Keratinocyte (primary cell): ENCODE measurements at regions not wholly inside any gene's neighbourhood (a gene's known extent, or its start where the extent isn't known, plus 50 kb on each side); places are given as distances from the start of the nearest gene placed in this dataset.

Experiments
- DNase-seq: peaks from one replicate; pipeline ENCODE4 v3.0.0-alpha.2; 2011; ENCODE audit warnings: low read depth, missing footprints, low spot score
- FAIRE-seq: peaks from 2 replicates; lab custom pipeline; 2011; peaks lifted over from hg19 to GRCh38; lab: Jason Lieb, UNC
- H2AFZ ChIP-seq: 2 replicates; pipeline ENCODE4 v1.6.0; 2012; ENCODE audit warnings: low read length, control low read depth, inconsistent platforms; ENCODE audit not compliant: control insufficient read depth
- H3K27ac ChIP-seq: 2 replicates; pipeline ENCODE4 v1.5.1; 2011; ENCODE audit warnings: low read length; ENCODE audit not compliant: control insufficient read depth, insufficient read depth
- H3K27me3 ChIP-seq: 3 replicates; pipeline ENCODE4 v1.6.0; 2011; ENCODE audit warnings: low read length; ENCODE audit not compliant: control insufficient read depth, insufficient read depth; ENCODE audit errors: extremely low read depth
- H3K36me3 ChIP-seq, 2 experiments: 2 replicates in 1 of 2; 3 replicates in 1 of 2; pipeline ENCODE4 v1.5.1; 2011; ENCODE audit warnings: low read length in 2 of 2, mild to moderate bottlenecking in 1 of 2; ENCODE audit not compliant: control insufficient read depth in 2 of 2, insufficient read depth in 2 of 2; ENCODE audit errors: extremely low read depth in 1 of 2
- H3K4me1 ChIP-seq: 3 replicates; pipeline ENCODE4 v1.5.1; 2011; ENCODE audit warnings: low read length; ENCODE audit not compliant: control insufficient read depth, insufficient read depth; ENCODE audit errors: extremely low read depth
- H3K4me2 ChIP-seq: 3 replicates; pipeline ENCODE4 v1.6.0; 2011; ENCODE audit warnings: low read depth, low read length; ENCODE audit not compliant: control insufficient read depth, insufficient read depth; ENCODE audit errors: extremely low read depth
- H3K4me3 ChIP-seq, 3 experiments: fragments of 200-600 bp in 1 of 3; sonication (generic) in 1 of 3; 2 replicates in 2 of 3; 3 replicates in 1 of 3; pipeline ENCODE4 v1.5.1; 2011 to 2016; ENCODE audit warnings: low read length in 3 of 3, mild to moderate bottlenecking in 3 of 3, control low read depth in 2 of 3, inconsistent platforms in 1 of 3, low read depth in 1 of 3, mixed read lengths in 1 of 3, mixed run types in 1 of 3, moderate library complexity in 1 of 3; ENCODE audit not compliant: control insufficient read depth in 2 of 3, insufficient read depth in 2 of 3; ENCODE audit errors: extremely low read depth in 1 of 3
- H3K79me2 ChIP-seq: 2 replicates; pipeline ENCODE4 v1.6.0; 2012; ENCODE audit warnings: low read length; ENCODE audit not compliant: control insufficient read depth, insufficient read depth
- H3K9ac ChIP-seq: 3 replicates; pipeline ENCODE4 v1.6.0; 2011; ENCODE audit warnings: low read length; ENCODE audit not compliant: control insufficient read depth, insufficient read depth; ENCODE audit errors: extremely low read depth
- H3K9me1 ChIP-seq: 3 replicates; pipeline ENCODE4 v1.6.0; 2011; ENCODE audit warnings: low read length; ENCODE audit not compliant: control insufficient read depth, insufficient read depth; ENCODE audit errors: extremely low read depth
- H3K9me3 ChIP-seq: 2 replicates; pipeline ENCODE4 v1.5.1; 2012; ENCODE audit warnings: low read depth, low read length; ENCODE audit not compliant: control insufficient read depth
- H4K20me1 ChIP-seq: 3 replicates; pipeline ENCODE4 v1.6.0; 2011; ENCODE audit warnings: low read length; ENCODE audit not compliant: control insufficient read depth, insufficient read depth; ENCODE audit errors: extremely low read depth
- CTCF ChIP-seq, 3 experiments: IDR thresholded peaks in 1 of 3; conservative IDR thresholded peaks in 1 of 3; optimal IDR thresholded peaks in 1 of 3; 2 replicates in 2 of 3; 3 replicates in 1 of 3; pipeline versions ENCODE3 to v1.5.1; 2011; ENCODE audit warnings: low read length in 3 of 3, mild to moderate bottlenecking in 3 of 3, moderate library complexity in 2 of 3, control low read depth in 1 of 3, inconsistent platforms in 1 of 3; ENCODE audit not compliant: insufficient read depth in 2 of 3; ENCODE audit errors: extremely low read depth in 1 of 3
- EZH2 ChIP-seq: IDR thresholded peaks from one replicate; pipeline ENCODE4 v1.6.1; 2012; ENCODE audit warnings: inconsistent platforms, mild to moderate bottlenecking, low read length, moderate library complexity
- dilution Hi-C: fragments of 300-500 bp; cut with MboI; formaldehyde crosslinking; loops from one replicate; pipeline ENCODE4 v1.7.0; 2020; ENCODE audit warnings: low sequenced_read_pairs; ENCODE audit not compliant: extremely low pct_ligation_motif_present

- Histone ChIP-seq H2AFZ (no peak overlapping the region), H3K36me3 (no peaks in the 10 kb centered on the region), H3K9me3 (no peaks in the 10 kb centered on the region), H3K9ac (no peak overlapping the region), H3K4me2 (no peak overlapping the region), H4K20me1 (no peaks in the 10 kb centered on the region), H3K79me2 (no peaks in the 10 kb centered on the region), H3K4me3 (no peak overlapping the region), H3K4me1 (peaks cover 9% of the 10 kb centered on the region), H3K27me3 (peaks cover 4% of the 10 kb centered on the region), H3K9me1 (no peaks in the 10 kb centered on the region), H3K27ac (no peak overlapping the region)
- dilution Hi-C loops: no loop called here
- DNase-seq (no peak), FAIRE-seq (no peak)
- no peak for TF ChIP-seq EZH2
- TF ChIP-seq CTCF (optimal IDR thresholded peaks at IDR 0.05 in 1 of 3, IDR thresholded peaks at IDR 0.05 in 1 of 3, conservative IDR thresholded peaks at IDR 0.05 in 1 of 3; ENCODE audit: extremely low read depth in 1 of 3, insufficient read depth in 2 of 3, low read length in 3 of 3): no peak
Observed at GRCh38 chr13:30042891-30043630, 192.6 kb upstream of the UBL3 start.

- Histone ChIP-seq H3K9ac (no peak overlapping the region), H3K4me1 (peaks cover 9% of the 10 kb centered on the region), H3K4me3 (no peak overlapping the region), H2AFZ (no peak overlapping the region), H3K27me3 (peaks cover 4% of the 10 kb centered on the region), H3K9me3 (no peaks in the 10 kb centered on the region), H3K9me1 (no peaks in the 10 kb centered on the region), H3K79me2 (no peaks in the 10 kb centered on the region), H3K36me3 (no peaks in the 10 kb centered on the region), H4K20me1 (no peaks in the 10 kb centered on the region), H3K27ac (no peak overlapping the region), H3K4me2 (no peak overlapping the region)
- DNase-seq (no peak), FAIRE-seq (no peak)
- TF ChIP-seq EZH2: no peak
- dilution Hi-C loops: no loop called here
Observed at GRCh38 chr13:30042272-30042671, 191.9 kb upstream of the UBL3 start.

- Histone ChIP-seq H2AFZ (no peak overlapping the region), H3K4me1 (peaks cover 2% of the 10 kb centered on the region), H3K9me3 (no peaks in the 10 kb centered on the region), H4K20me1 (no peaks in the 10 kb centered on the region), H3K9ac (no peak overlapping the region), H3K27me3 (peaks cover 6% of the 10 kb centered on the region), H3K4me3 (no peak overlapping the region), H3K36me3 (no peaks in the 10 kb centered on the region), H3K27ac (no peak overlapping the region), H3K4me2 (no peak overlapping the region), H3K79me2 (no peaks in the 10 kb centered on the region), H3K9me1 (no peaks in the 10 kb centered on the region)
- TF ChIP-seq EZH2: no peak
- dilution Hi-C loops: no loop called here
- FAIRE-seq: no peak
- DNase-seq: no peak
Observed at GRCh38 chr13:30039511-30039911, 189.1 kb upstream of the UBL3 start.
